GM21367 (cell line): ENCODE measurements at regions not wholly inside any gene's neighbourhood (a gene's known extent, or its start where the extent isn't known, plus 50 kb on each side); places are given as distances from the start of the nearest gene placed in this dataset.
"Not testable (repeated sequence)": the region's sequence is repeated elsewhere in the genome, so short reads cannot be mapped to it uniquely, and the experiment has no call there.

Experiments
- ATAC-seq: cut with Tn5 transposase; IDR thresholded peaks from one replicate; pipeline ENCODE4 v1.9.1; 2021; ENCODE audit not compliant: unreplicated experiment

- no peak for ATAC-seq
Observed at GRCh38 chr20:22529150-22530019, 55.0 kb downstream of the FOXA2 start.

GRCh38 chr20:22526512-22527012, 57.8 kb downstream of the FOXA2 start:
- no peak for ATAC-seq

GRCh38 chr20:22525821-22526220, 58.6 kb downstream of the FOXA2 start:
- no peak for ATAC-seq

- no peak for ATAC-seq
Observed at GRCh38 chr20:22525069-22525820, 59.1 kb downstream of the FOXA2 start.

GRCh38 chr20:22524393-22525015, 59.9 kb downstream of the FOXA2 start:
- ATAC-seq: no peak

- no peak for ATAC-seq
Observed at GRCh38 chr20:22523499-22524392, 60.6 kb downstream of the FOXA2 start.

- ATAC-seq: no peak
Observed at GRCh38 chr20:22523128-22523498, 61.3 kb downstream of the FOXA2 start.

GRCh38 chr20:22522701-22523100, 61.7 kb downstream of the FOXA2 start:
- ATAC-seq: no peak

GRCh38 chr20:22521940-22522339, 62.4 kb downstream of the FOXA2 start:
- ATAC-seq: not testable (repeated sequence)

- ATAC-seq: no peak
Observed at GRCh38 chr20:22520381-22520780, 64.0 kb downstream of the FOXA2 start.

- ATAC-seq: no peak
Observed at GRCh38 chr20:22515264-22515663, 69.1 kb downstream of the FOXA2 start.

GRCh38 chr20:22513574-22513973, 70.8 kb downstream of the FOXA2 start:
- ATAC-seq: no peak

- no peak for ATAC-seq
Observed at GRCh38 chr20:22512911-22513489, 71.4 kb downstream of the FOXA2 start.

- no peak for ATAC-seq
Observed at GRCh38 chr20:22511943-22512910, 72.1 kb downstream of the FOXA2 start.

- no peak for ATAC-seq
Observed at GRCh38 chr20:22509843-22510147, 74.6 kb downstream of the FOXA2 start.

GRCh38 chr20:22509090-22509842, 75.1 kb downstream of the FOXA2 start:
- ATAC-seq: no peak

- no peak for ATAC-seq
Observed at GRCh38 chr20:22508426-22508825, 75.9 kb downstream of the FOXA2 start.

- no peak for ATAC-seq
Observed at GRCh38 chr20:22507240-22507961, 77.0 kb downstream of the FOXA2 start.
